Esophagus muscularis mucosa (tissue), 3 donors: ENCODE measurements at regions not wholly inside any gene's neighbourhood (a gene's known extent, or its start where the extent isn't known, plus 50 kb on each side); places are given as distances from the start of the nearest gene placed in this dataset.

Experiments used
- POLR2A ChIP-seq: fragments of 450-650 bp; IDR thresholded peaks from one replicate; pipeline ENCODE4 v1.6.1; 2017; ENCODE audit warnings: antibody characterized with exemption, moderate library complexity, mild to moderate bottlenecking, low read depth
- TF ChIP-seq, protein P1 (sequence below), 3 experiments: fragments of 200-600 bp in 2 of 3; fragments of 450-650 bp in 1 of 3; sonication (generic) in 2 of 3; IDR thresholded peaks; one replicate each; pipeline ENCODE4 v1.5.1; 2017 to 2019; ENCODE audit warnings: antibody characterized with exemption in 3 of 3, mild to moderate bottlenecking in 2 of 3, moderate library complexity in 1 of 3

DNA sequence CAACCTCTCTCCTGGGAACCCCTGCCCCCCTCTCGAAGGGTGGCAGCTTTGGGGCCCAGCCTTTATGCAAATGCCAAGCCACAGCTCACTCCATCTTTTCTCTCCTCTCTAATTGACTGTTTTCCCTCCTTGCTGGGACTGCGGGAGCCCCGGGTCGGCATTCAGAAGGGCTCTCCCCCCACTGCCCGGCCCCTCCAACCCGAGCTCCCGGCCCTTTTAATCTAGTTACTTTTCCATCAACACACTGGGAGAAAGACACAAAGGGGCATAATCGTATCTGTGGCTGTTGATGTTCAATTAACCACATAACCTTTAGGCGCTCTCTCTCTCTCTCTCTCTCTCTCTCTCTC lies 95.4 kb downstream of the INHBB start:
- TF ChIP-seq, protein P1, sequence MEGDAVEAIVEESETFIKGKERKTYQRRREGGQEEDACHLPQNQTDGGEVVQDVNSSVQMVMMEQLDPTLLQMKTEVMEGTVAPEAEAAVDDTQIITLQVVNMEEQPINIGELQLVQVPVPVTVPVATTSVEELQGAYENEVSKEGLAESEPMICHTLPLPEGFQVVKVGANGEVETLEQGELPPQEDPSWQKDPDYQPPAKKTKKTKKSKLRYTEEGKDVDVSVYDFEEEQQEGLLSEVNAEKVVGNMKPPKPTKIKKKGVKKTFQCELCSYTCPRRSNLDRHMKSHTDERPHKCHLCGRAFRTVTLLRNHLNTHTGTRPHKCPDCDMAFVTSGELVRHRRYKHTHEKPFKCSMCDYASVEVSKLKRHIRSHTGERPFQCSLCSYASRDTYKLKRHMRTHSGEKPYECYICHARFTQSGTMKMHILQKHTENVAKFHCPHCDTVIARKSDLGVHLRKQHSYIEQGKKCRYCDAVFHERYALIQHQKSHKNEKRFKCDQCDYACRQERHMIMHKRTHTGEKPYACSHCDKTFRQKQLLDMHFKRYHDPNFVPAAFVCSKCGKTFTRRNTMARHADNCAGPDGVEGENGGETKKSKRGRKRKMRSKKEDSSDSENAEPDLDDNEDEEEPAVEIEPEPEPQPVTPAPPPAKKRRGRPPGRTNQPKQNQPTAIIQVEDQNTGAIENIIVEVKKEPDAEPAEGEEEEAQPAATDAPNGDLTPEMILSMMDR (IDR thresholded peaks at IDR 0.05): no peak
- no peak for TF ChIP-seq POLR2A
